Naive B cell (primary cell): ENCODE measurements at regions not wholly inside any gene's neighbourhood (a gene's known extent, or its start where the extent isn't known, plus 50 kb on each side); places are given as distances from the start of the nearest gene placed in this dataset.
A peak's percentile ranks its signal among the peaks of the same experiment; 100 is the strongest.

Experiments
- ATAC-seq, 2 donors: fragments of 150-1000 bp; cut with Tn5 transposase; 2 replicates each; pipeline ENCODE4 v1.10.0; 2021; ENCODE audit warnings: low read depth in 2 of 2, mild to moderate bottlenecking in 2 of 2, moderate library complexity in 2 of 2
- DNase-seq: peaks from one replicate; pipeline ENCODE4 v3.0.0; 2022
- H3K27ac Mint-ChIP-seq, 6 donors: one replicate each; pipeline ENCODE4 v1.8.0; 2020 to 2022; ENCODE audit warnings: mild to moderate bottlenecking in 6 of 6, mixed read lengths in 6 of 6, moderate library complexity in 5 of 6, inconsistent platforms in 2 of 6
- H3K27me3 Mint-ChIP-seq, 3 donors: one replicate each; pipeline ENCODE4 v1.8.0; 2021 to 2022; ENCODE audit warnings: mixed read lengths in 3 of 3, mild to moderate bottlenecking in 1 of 3
- H3K36me3 Mint-ChIP-seq, 2 donors: one replicate each; pipeline ENCODE4 v1.8.0; 2020 to 2022; ENCODE audit warnings: mixed read lengths in 2 of 2, inconsistent platforms in 1 of 2, mild to moderate bottlenecking in 1 of 2
- H3K4me1 Mint-ChIP-seq, 3 donors: one replicate each; pipeline ENCODE4 v1.8.0; 2020 to 2022; ENCODE audit warnings: mixed read lengths in 3 of 3, inconsistent platforms in 1 of 3, mild to moderate bottlenecking in 1 of 3, moderate library complexity in 1 of 3
- H3K4me3 Mint-ChIP-seq, 8 donors: one replicate each; pipeline ENCODE4 v1.8.0; 2020 to 2022; ENCODE audit warnings: mild to moderate bottlenecking in 8 of 8, mixed read lengths in 8 of 8, moderate library complexity in 8 of 8, inconsistent platforms in 2 of 8
- H3K9me3 Mint-ChIP-seq, 7 donors: one replicate each; pipeline ENCODE4 v1.8.0; 2020 to 2022; ENCODE audit warnings: mixed read lengths in 7 of 7, mild to moderate bottlenecking in 5 of 7, inconsistent platforms in 2 of 7, moderate library complexity in 1 of 7

GRCh38 chr12:116492703-116493324 is 66.4 kb upstream of the MAP1LC3B2 start:
- Mint-ChIP-seq H3K4me3 (no peak overlapping the region), H3K4me1 (peaks cover 0 to 5% (median 3%) of the 10 kb centered on the region in 3 donors), H3K9me3 (peaks cover 0 to 11% (median 7%) of the 10 kb centered on the region in 7 donors), H3K36me3 (no peaks in the 10 kb centered on the region), H3K27me3 (no peaks in the 10 kb centered on the region), H3K27ac (peak overlapping the region in 1 of 6 donors; percentile 55)
- ATAC-seq (no peak), DNase-seq (no peak)

GRCh38 chr12:116495260-116495659 is 63.9 kb upstream of the MAP1LC3B2 start:
- ATAC-seq, result no peak
- DNase-seq, result no peak
- H3K27ac Mint-ChIP-seq, result no peak overlapping the region
- H3K4me1 Mint-ChIP-seq, result peaks cover 0 to 5% (median 3%) of the 10 kb centered on the region in 3 donors
- H3K27me3 Mint-ChIP-seq, result no peaks in the 10 kb centered on the region
- no peaks in the 10 kb centered on the region for H3K36me3 Mint-ChIP-seq
- H3K9me3 Mint-ChIP-seq, result peaks cover 0 to 3% (median 0%) of the 10 kb centered on the region in 7 donors
- H3K4me3 Mint-ChIP-seq, result no peak overlapping the region

- H3K36me3 Mint-ChIP-seq, result no peaks in the 10 kb centered on the region
- peak overlapping the region in 1 of 6 donors; percentile 48 for H3K27ac Mint-ChIP-seq
- DNase-seq (no peak), ATAC-seq (no peak)
- H3K27me3 Mint-ChIP-seq, result no peaks in the 10 kb centered on the region
- H3K4me1 Mint-ChIP-seq, result peaks cover 0 to 5% (median 3%) of the 10 kb centered on the region in 3 donors
- H3K4me3 Mint-ChIP-seq, result no peak overlapping the region
- no peaks in the 10 kb centered on the region for H3K9me3 Mint-ChIP-seq
Measured at GRCh38 chr12:116497051-116497591, 62.1 kb upstream of the MAP1LC3B2 start.

- Mint-ChIP-seq H3K4me1 (peaks cover 0 to 5% (median 3%) of the 10 kb centered on the region in 3 donors), H3K9me3 (no peaks in the 10 kb centered on the region), H3K27ac (peak overlapping the region in 1 of 6 donors; percentile 71), H3K27me3 (no peaks in the 10 kb centered on the region), H3K4me3 (no peak overlapping the region), H3K36me3 (no peaks in the 10 kb centered on the region)
- ATAC-seq, result no peak
- no peak for DNase-seq
Measured at GRCh38 chr12:116498471-116498870, 60.7 kb upstream of the MAP1LC3B2 start.

GRCh38 chr12:116502141-116502725 is 56.9 kb upstream of the MAP1LC3B2 start:
- H3K9me3 Mint-ChIP-seq, result no peaks in the 10 kb centered on the region
- H3K4me3 Mint-ChIP-seq, result no peak overlapping the region
- no peaks in the 10 kb centered on the region for H3K36me3 Mint-ChIP-seq
- H3K27ac Mint-ChIP-seq, result no peak overlapping the region
- H3K4me1 Mint-ChIP-seq, result peaks cover 0 to 10% (median 0%) of the 10 kb centered on the region in 3 donors
- peaks cover 0 to 6% (median 0%) of the 10 kb centered on the region in 3 donors for H3K27me3 Mint-ChIP-seq
- no peak for DNase-seq
- no peak for ATAC-seq

- DNase-seq (no peak), ATAC-seq (no peak)
- Mint-ChIP-seq H3K27ac (no peak overlapping the region), H3K36me3 (no peaks in the 10 kb centered on the region), H3K4me3 (no peak overlapping the region), H3K27me3 (peaks cover 0 to 6% (median 0%) of the 10 kb centered on the region in 3 donors), H3K4me1 (peaks cover 4 to 9% (median 4%) of the 10 kb centered on the region in 3 donors), H3K9me3 (no peaks in the 10 kb centered on the region)
Measured at GRCh38 chr12:116502989-116503496, 56.1 kb upstream of the MAP1LC3B2 start.

- no peaks in the 10 kb centered on the region for H3K9me3 Mint-ChIP-seq
- H3K4me3 Mint-ChIP-seq, result no peak overlapping the region
- no peaks in the 10 kb centered on the region for H3K36me3 Mint-ChIP-seq
- no peak overlapping the region for H3K27ac Mint-ChIP-seq
- H3K27me3 Mint-ChIP-seq, result peaks cover 0 to 6% (median 0%) of the 10 kb centered on the region in 3 donors
- no peak for DNase-seq
- no peak for ATAC-seq
- H3K4me1 Mint-ChIP-seq, result peaks cover 4 to 17% (median 6%) of the 10 kb centered on the region in 3 donors
Measured at GRCh38 chr12:116504438-116504837, 54.7 kb upstream of the MAP1LC3B2 start.

- Mint-ChIP-seq H3K27ac (no peak overlapping the region), H3K36me3 (no peaks in the 10 kb centered on the region), H3K9me3 (no peaks in the 10 kb centered on the region), H3K4me1 (peaks cover 4 to 17% (median 6%) of the 10 kb centered on the region in 3 donors), H3K4me3 (peak overlapping the region in 2 of 8 donors; percentile 12 to 61), H3K27me3 (peaks cover 0 to 6% (median 0%) of the 10 kb centered on the region in 3 donors)
- DNase-seq (no peak), ATAC-seq (no peak)
Measured at GRCh38 chr12:116506697-116507064, 52.5 kb upstream of the MAP1LC3B2 start.

GRCh38 chr12:116508145-116509121 is 50.7 kb upstream of the MAP1LC3B2 start:
- Mint-ChIP-seq H3K4me1 (peaks cover 4 to 17% (median 6%) of the 10 kb centered on the region in 3 donors), H3K27ac (peak overlapping the region in 4 of 6 donors; percentile 32 to 95 (median 75)), H3K36me3 (no peaks in the 10 kb centered on the region), H3K9me3 (no peaks in the 10 kb centered on the region), H3K4me3 (peak overlapping the region; percentile 73 to 88 (median 78)), H3K27me3 (peaks cover 0 to 6% (median 0%) of the 10 kb centered on the region in 3 donors)
- peak; percentile 76 to 78 for ATAC-seq
- peak; percentile 30 for DNase-seq
